Right kidney (tissue), 1 donor: ENCODE measurements at regions not wholly inside any gene's neighbourhood (a gene's known extent, or its start where the extent isn't known, plus 50 kb on each side); places are given as distances from the start of the nearest gene placed in this dataset.
"Not testable (repeated sequence)": the region's sequence is repeated elsewhere in the genome, so short reads cannot be mapped to it uniquely, and the experiment has no call there.

Source experiments
- DNase-seq: peaks from one replicate; pipeline ENCODE4 v3.0.0-alpha.2; 2016

GRCh38 chr18:39489431-39489830 is 1923.8 kb upstream of the CELF4 start:
- DNase-seq = no peak

- no peak for DNase-seq
Measured at GRCh38 chr18:39487932-39488331, 1922.3 kb upstream of the CELF4 start.

- DNase-seq = no peak
Measured at GRCh38 chr18:39486268-39486667, 1920.7 kb upstream of the CELF4 start.

- no peak for DNase-seq
Measured at GRCh38 chr18:39485696-39486095, 1920.1 kb upstream of the CELF4 start.

- no peak for DNase-seq
Measured at GRCh38 chr18:39481281-39481680, 1915.7 kb upstream of the CELF4 start.

- no peak for DNase-seq
Measured at GRCh38 chr18:39480494-39481195, 1915.0 kb upstream of the CELF4 start.

GRCh38 chr18:39464006-39464405 is 1898.4 kb upstream of the CELF4 start:
- no peak for DNase-seq

- DNase-seq = no peak
Measured at GRCh38 chr18:39462436-39462835, 1896.8 kb upstream of the CELF4 start.

- DNase-seq = no peak
Measured at GRCh38 chr18:39460136-39460535, 1894.5 kb upstream of the CELF4 start.

- no peak for DNase-seq
Measured at GRCh38 chr18:39455285-39455684, 1889.7 kb upstream of the CELF4 start.

GRCh38 chr18:39454866-39455265 is 1889.3 kb upstream of the CELF4 start:
- no peak for DNase-seq

- DNase-seq = no peak
Measured at GRCh38 chr18:39453882-39454281, 1888.3 kb upstream of the CELF4 start.

GRCh38 chr18:39453356-39453755 is 1887.8 kb upstream of the CELF4 start:
- no peak for DNase-seq

- DNase-seq = no peak
Measured at GRCh38 chr18:39450958-39451357, 1885.4 kb upstream of the CELF4 start.

GRCh38 chr18:39449566-39449965 is 1884.0 kb upstream of the CELF4 start:
- DNase-seq = no peak

- no peak for DNase-seq
Measured at GRCh38 chr18:39448942-39449341, 1883.3 kb upstream of the CELF4 start.

- not testable (repeated sequence) for DNase-seq
Measured at GRCh38 chr18:39444957-39445356, 1879.4 kb upstream of the CELF4 start.

GRCh38 chr18:39441648-39442047 is 1876.0 kb upstream of the CELF4 start:
- DNase-seq = no peak

GRCh38 chr18:39435996-39436395 is 1870.4 kb upstream of the CELF4 start:
- DNase-seq = no peak

- DNase-seq = no peak
Measured at GRCh38 chr18:39435209-39435608, 1869.6 kb upstream of the CELF4 start.

GRCh38 chr18:39434223-39434920 is 1868.8 kb upstream of the CELF4 start:
- DNase-seq = no peak

GRCh38 chr18:39425172-39425850 is 1859.7 kb upstream of the CELF4 start:
- no peak for DNase-seq

- no peak for DNase-seq
Measured at GRCh38 chr18:39424261-39424660, 1858.7 kb upstream of the CELF4 start.

- no peak for DNase-seq
Measured at GRCh38 chr18:39421276-39421675, 1855.7 kb upstream of the CELF4 start.
